ENCODE measurements at regions not wholly inside any gene's neighbourhood (a gene's known extent, or its start where the extent isn't known, plus 50 kb on each side); places are given as distances from the start of the nearest gene placed in this dataset.

- no peak overlapping the region for H3K4me3 Mint-ChIP-seq (ENCODE audit: unreplicated experiment)
- TF ChIP-seq CTCF (IDR thresholded peaks at IDR 0.05; ENCODE audit: insufficient read depth, low read depth, low read length), result no peak
- Histone ChIP-seq H2AFZ (ENCODE audit: low read depth, low read length) (no peak overlapping the region), H3K79me2 (ENCODE audit: insufficient read depth, low read length) (no peaks in the 10 kb centered on the region), H3K9me3 (ENCODE audit: insufficient read depth, low read depth, low read length) (no peaks in the 10 kb centered on the region), H3K4me2 (ENCODE audit: low read length) (peak overlapping the region; percentile 44), H3K4me3 (ENCODE audit: insufficient read depth, low read depth, low read length) (no peak overlapping the region), H4K20me1 (ENCODE audit: insufficient read depth, low read length) (no peaks in the 10 kb centered on the region), H3K36me3 (ENCODE audit: insufficient read depth, low read length) (no peaks in the 10 kb centered on the region), H3K27ac (ENCODE audit: low read depth, low read length) (peak overlapping the region; percentile 63), H3K27me3 (ENCODE audit: insufficient read depth, low read length) (no peaks in the 10 kb centered on the region), H3K9ac (ENCODE audit: low read length) (peak overlapping the region; percentile 43), H3K4me1 (ENCODE audit: insufficient read depth, low read length) (peaks cover 8% of the 10 kb centered on the region)
- no peaks in the 10 kb centered on the region for H3K36me3 Mint-ChIP-seq (ENCODE audit: low read depth, unreplicated experiment)
- H3K9me3 Mint-ChIP-seq (ENCODE audit: unreplicated experiment), result no peaks in the 10 kb centered on the region
- DNase-seq (ENCODE audit: low read depth) (peak; percentile 94), FAIRE-seq (no peak)
- H3K27me3 Mint-ChIP-seq (ENCODE audit: low read depth, unreplicated experiment), result no peaks in the 10 kb centered on the region
- H3K27ac Mint-ChIP-seq (ENCODE audit: unreplicated experiment), result no peak overlapping the region
- peaks cover 14% of the 10 kb centered on the region for H3K4me1 Mint-ChIP-seq (ENCODE audit: low read depth, unreplicated experiment)
Observed at GRCh38 chr13:107459430-107459829, 755.9 kb downstream of the LIG4 start.

- Histone ChIP-seq H4K20me1 (ENCODE audit: insufficient read depth, low read length) (no peaks in the 10 kb centered on the region), H3K4me3 (ENCODE audit: insufficient read depth, low read depth, low read length) (no peak overlapping the region)
Observed at GRCh38 chr13:107458269-107458668, 757.1 kb downstream of the LIG4 start.

DNA sequence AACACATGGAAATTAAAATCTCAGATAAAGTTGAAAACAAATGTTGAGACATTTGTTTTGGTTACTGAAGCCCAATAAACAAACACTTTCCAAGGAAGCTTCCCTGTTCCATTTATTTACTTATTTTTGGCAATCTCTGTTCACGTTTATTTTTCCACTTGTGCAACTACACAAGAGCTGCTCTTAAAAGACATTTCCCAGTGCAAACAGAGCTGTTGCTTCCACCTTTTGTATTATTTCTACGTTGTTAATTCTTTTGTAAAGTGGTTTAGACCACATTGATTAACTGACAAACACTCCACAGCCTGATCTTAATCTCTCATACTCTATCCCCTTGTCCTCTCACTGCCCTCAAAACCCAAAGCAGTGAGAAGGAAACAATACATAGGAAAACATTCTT is 757.6 kb downstream of the LIG4 start:
- H3K27me3 Mint-ChIP-seq (ENCODE audit: low read depth, unreplicated experiment), result no peaks in the 10 kb centered on the region
- H3K9me3 ChIP-seq (ENCODE audit: insufficient read depth, low read depth, low read length), result peaks cover 6% of the 10 kb centered on the region
- TF ChIP-seq CTCF (IDR thresholded peaks at IDR 0.05; ENCODE audit: insufficient read depth, low read depth, low read length) (no peak), EZH2 (IDR thresholded peaks at IDR 0.05; ENCODE audit: insufficient read depth, low read length) (no peak)
- no peak overlapping the region for H3K4me3 Mint-ChIP-seq (ENCODE audit: unreplicated experiment)
- no peak overlapping the region for H3K27ac ChIP-seq (ENCODE audit: low read depth, low read length)
- H3K27me3 ChIP-seq (ENCODE audit: insufficient read depth, low read length), result no peaks in the 10 kb centered on the region
- H3K36me3 ChIP-seq (ENCODE audit: insufficient read depth, low read length), result no peaks in the 10 kb centered on the region
- peak; percentile 10 for DNase-seq (ENCODE audit: low read depth)
- peaks cover 14% of the 10 kb centered on the region for H3K4me1 Mint-ChIP-seq (ENCODE audit: low read depth, unreplicated experiment)
- no peak overlapping the region for H3K9ac ChIP-seq (ENCODE audit: low read length)
- H3K4me1 ChIP-seq (ENCODE audit: insufficient read depth, low read length), result peaks cover 8% of the 10 kb centered on the region
- no peaks in the 10 kb centered on the region for H4K20me1 ChIP-seq (ENCODE audit: insufficient read depth, low read length)
- FAIRE-seq, result no peak
- H3K4me3 ChIP-seq (ENCODE audit: insufficient read depth, low read depth, low read length), result no peak overlapping the region
- no peak overlapping the region for H3K27ac Mint-ChIP-seq (ENCODE audit: unreplicated experiment)
- peaks cover 5% of the 10 kb centered on the region for H3K36me3 Mint-ChIP-seq (ENCODE audit: low read depth, unreplicated experiment)
- H3K9me3 Mint-ChIP-seq (ENCODE audit: unreplicated experiment), result peaks cover 5% of the 10 kb centered on the region
- no peak overlapping the region for H2AFZ ChIP-seq (ENCODE audit: low read depth, low read length)
- no peak overlapping the region for H3K4me2 ChIP-seq (ENCODE audit: low read length)
- H3K79me2 ChIP-seq (ENCODE audit: insufficient read depth, low read length), result no peaks in the 10 kb centered on the region

More at GRCh38 chr13:107458269-107458668, 757.1 kb downstream of the LIG4 start:
- Histone ChIP-seq H3K27me3 (ENCODE audit: insufficient read depth, low read length) (no peaks in the 10 kb centered on the region), H3K4me1 (ENCODE audit: insufficient read depth, low read length) (peaks cover 8% of the 10 kb centered on the region), H2AFZ (ENCODE audit: low read depth, low read length) (no peak overlapping the region), H3K36me3 (ENCODE audit: insufficient read depth, low read length) (no peaks in the 10 kb centered on the region), H3K9me3 (ENCODE audit: insufficient read depth, low read depth, low read length) (peaks cover 1% of the 10 kb centered on the region), H3K27ac (ENCODE audit: low read depth, low read length) (no peak overlapping the region), H3K79me2 (ENCODE audit: insufficient read depth, low read length) (no peaks in the 10 kb centered on the region), H3K9ac (ENCODE audit: low read length) (no peak overlapping the region), H3K4me2 (ENCODE audit: low read length) (no peak overlapping the region)
- FAIRE-seq (no peak), DNase-seq (ENCODE audit: low read depth) (no peak)
- Mint-ChIP-seq H3K27me3 (ENCODE audit: low read depth, unreplicated experiment) (no peaks in the 10 kb centered on the region), H3K36me3 (ENCODE audit: low read depth, unreplicated experiment) (peaks cover 5% of the 10 kb centered on the region), H3K4me1 (ENCODE audit: low read depth, unreplicated experiment) (peaks cover 14% of the 10 kb centered on the region), H3K4me3 (ENCODE audit: unreplicated experiment) (no peak overlapping the region), H3K27ac (ENCODE audit: unreplicated experiment) (no peak overlapping the region), H3K9me3 (ENCODE audit: unreplicated experiment) (no peaks in the 10 kb centered on the region)
- TF ChIP-seq EZH2 (IDR thresholded peaks at IDR 0.05; ENCODE audit: insufficient read depth, low read length), result no peak
- TF ChIP-seq CTCF (IDR thresholded peaks at IDR 0.05; ENCODE audit: insufficient read depth, low read depth, low read length), result no peak

All from astrocyte (in vitro differentiated cells and primary cell).